ENCODE measurements at regions not wholly inside any gene's neighbourhood (a gene's known extent, or its start where the extent isn't known, plus 50 kb on each side); places are given as distances from the start of the nearest gene placed in this dataset.

DNA sequence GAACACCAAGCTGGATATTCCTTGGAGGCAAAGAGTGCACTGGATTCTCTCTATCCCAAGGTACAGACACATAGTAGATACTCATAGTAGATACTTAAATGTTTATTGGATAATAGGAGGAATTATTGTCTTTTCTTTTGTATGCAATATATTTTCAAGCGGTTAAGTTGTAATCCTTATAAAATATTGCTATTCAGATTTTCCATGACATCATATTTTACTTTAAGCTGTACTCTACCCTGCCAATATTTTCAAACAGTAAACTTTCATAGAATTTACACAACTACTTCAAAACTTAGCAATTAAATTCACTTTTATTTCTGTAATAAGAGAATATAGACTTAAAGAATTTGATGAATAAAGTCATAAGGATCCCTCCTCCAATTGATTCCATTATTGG, 546.5 kb upstream of the CAMK1G start:
- TF ChIP-seq, protein P1, sequence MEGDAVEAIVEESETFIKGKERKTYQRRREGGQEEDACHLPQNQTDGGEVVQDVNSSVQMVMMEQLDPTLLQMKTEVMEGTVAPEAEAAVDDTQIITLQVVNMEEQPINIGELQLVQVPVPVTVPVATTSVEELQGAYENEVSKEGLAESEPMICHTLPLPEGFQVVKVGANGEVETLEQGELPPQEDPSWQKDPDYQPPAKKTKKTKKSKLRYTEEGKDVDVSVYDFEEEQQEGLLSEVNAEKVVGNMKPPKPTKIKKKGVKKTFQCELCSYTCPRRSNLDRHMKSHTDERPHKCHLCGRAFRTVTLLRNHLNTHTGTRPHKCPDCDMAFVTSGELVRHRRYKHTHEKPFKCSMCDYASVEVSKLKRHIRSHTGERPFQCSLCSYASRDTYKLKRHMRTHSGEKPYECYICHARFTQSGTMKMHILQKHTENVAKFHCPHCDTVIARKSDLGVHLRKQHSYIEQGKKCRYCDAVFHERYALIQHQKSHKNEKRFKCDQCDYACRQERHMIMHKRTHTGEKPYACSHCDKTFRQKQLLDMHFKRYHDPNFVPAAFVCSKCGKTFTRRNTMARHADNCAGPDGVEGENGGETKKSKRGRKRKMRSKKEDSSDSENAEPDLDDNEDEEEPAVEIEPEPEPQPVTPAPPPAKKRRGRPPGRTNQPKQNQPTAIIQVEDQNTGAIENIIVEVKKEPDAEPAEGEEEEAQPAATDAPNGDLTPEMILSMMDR (IDR thresholded peaks at IDR 0.05; ENCODE audit: insufficient read depth, low read depth, low read length, missing control alignments): no peak
- no peak overlapping the region for H3K4me3 ChIP-seq (ENCODE audit: low read length)
- DNase-seq (ENCODE audit: low read depth): no peak

DNA sequence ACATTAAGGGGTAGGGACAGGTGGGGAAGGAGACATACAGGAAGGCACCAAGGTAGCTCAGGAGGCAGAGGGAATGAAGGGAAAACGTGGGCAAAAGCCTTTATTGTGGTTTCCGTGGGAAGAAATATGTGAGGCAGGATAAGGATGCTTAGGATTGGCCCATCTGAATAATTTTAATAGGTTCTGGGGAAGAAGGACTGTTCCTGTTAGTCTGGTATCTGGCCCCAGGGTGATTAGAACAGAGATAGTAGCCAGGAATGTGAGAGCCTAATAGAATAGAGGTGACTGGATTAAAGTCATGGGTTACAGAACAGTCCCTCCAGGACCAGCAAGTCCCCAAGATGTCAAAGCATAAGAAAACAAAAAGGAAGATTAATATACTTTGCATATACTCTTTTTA, 545.2 kb upstream of the CAMK1G start:
- DNase-seq (ENCODE audit: low read depth): peak; percentile 29
- H3K4me3 ChIP-seq (ENCODE audit: low read length): no peak overlapping the region
- TF ChIP-seq, protein P1 (IDR thresholded peaks at IDR 0.05; ENCODE audit: insufficient read depth, low read depth, low read length, missing control alignments): no peak

DNA sequence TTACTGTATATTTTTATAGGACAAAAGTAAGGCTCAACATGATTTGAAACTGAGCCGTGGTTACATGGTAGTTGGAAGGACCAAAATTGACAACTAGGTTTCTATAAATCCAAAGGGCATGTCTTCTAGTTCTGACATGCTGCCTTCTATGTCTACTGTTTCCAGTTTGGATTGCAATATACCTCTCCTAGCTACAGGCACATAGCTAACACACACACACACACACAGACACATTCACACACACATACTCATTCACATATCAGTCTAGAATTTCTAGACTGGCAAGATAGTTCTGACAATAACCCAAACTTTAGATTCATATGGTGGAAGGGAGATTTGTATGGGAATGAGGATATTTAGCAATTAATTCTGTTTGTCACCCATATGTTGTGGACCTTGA, 544.8 kb upstream of the CAMK1G start:
- DNase-seq (ENCODE audit: low read depth): peak; percentile 94
- no peak overlapping the region for H3K4me3 ChIP-seq (ENCODE audit: low read length)
- TF ChIP-seq, protein P1 (IDR thresholded peaks at IDR 0.05; ENCODE audit: insufficient read depth, low read depth, low read length, missing control alignments): no peak

DNA sequence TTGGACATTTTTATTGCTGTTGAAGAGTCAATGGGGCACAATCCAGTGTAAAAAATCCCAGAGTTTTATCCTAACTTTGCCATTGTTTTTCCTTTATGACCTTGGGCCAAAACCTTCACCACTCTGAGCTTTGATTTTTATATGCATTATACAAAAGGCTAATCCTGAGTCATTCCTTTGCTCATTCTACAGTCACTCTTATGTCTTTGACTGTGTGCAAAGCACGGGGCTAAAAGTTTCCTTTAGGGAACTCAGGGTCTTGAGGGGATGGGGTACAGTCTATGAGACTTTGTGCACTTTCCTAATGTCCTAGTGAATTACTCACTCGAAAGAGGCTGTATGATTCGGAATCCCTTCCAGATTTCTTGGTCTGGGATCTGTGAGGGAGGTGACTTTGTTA, 543.2 kb upstream of the CAMK1G start:
- H3K4me3 ChIP-seq (ENCODE audit: low read length): no peak overlapping the region
- TF ChIP-seq, protein P1 (IDR thresholded peaks at IDR 0.05; ENCODE audit: insufficient read depth, low read depth, low read length, missing control alignments): no peak
- DNase-seq (ENCODE audit: low read depth): peak; percentile 50

DNA sequence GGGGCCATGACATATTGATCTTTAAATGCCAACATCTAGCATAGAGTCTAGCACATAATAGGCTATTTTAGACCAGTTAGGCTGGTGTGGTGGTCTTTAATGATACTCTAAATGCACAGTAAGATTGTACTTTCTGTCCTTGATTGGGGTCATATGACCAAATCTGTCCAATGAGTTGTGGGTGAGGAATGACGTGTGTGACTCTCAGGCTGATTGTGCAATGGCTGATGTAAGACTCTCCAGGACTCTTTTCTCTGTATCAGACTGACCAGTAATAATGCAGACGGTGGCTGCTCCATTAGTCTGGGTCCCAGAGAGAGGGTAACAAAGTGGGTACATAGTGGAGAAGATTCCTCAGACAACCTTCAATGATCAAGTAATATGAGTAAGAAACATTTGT, 541.6 kb upstream of the CAMK1G start:
- DNase-seq (ENCODE audit: low read depth): peak; percentile 53
- TF ChIP-seq, protein P1 (IDR thresholded peaks at IDR 0.05; ENCODE audit: insufficient read depth, low read depth, low read length, missing control alignments): no peak
- H3K4me3 ChIP-seq (ENCODE audit: low read length): no peak overlapping the region

DNA sequence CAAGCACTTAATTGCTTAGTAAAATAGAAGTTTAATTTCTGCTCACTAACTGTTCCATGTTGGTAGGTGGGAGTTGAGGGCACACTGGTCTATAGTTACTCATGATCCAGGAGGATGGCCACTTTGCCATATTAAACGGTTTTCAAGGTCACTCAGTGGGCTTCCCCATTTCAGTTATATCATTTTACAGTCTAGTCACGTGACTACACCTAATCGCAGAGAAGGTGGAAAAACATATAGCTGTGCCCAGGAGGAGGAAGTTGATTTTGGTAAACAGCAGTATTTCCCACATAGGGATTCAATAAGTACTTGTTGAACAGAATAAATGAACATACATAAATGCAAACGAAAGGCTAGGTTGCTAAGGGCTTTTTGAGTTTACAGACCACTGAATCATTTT, 541.1 kb upstream of the CAMK1G start:
- no peak for DNase-seq (ENCODE audit: low read depth)
- no peak overlapping the region for H3K4me3 ChIP-seq (ENCODE audit: low read length)
- TF ChIP-seq, protein P1 (IDR thresholded peaks at IDR 0.05; ENCODE audit: insufficient read depth, low read depth, low read length, missing control alignments): no peak

DNA sequence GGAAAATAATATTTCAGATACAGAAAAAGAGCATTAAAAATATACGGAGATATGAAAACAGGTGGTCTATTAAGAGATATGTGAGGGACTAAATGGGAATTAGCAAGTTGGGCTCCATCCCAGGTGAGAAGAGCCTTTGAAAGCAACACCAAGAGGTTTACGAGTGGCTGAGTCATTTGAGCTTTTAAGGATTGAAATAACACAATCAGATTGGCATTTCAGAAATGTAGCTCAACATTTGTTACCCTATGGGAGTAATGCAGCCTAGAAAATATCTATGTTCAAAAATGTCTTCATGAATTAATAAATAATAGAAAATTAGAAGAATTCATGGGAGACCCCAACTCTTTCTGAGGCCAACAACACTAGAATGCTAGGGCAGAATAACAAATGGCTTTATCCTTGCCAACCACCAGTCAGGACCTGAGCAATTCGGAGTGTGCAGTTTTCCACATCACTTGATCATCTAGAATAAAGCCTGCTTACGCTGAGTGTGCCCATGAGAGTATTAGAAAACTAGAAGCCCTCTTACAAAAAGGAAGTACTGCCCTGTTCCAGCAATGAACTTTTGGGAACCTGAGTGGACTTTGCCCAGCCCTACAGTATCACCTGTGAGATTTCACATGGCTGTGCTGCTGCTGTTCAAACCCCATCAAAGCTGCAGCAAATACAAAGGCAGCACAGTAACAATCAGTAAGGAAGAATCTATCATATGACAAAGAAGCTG, 538.0 kb upstream of the CAMK1G start:
- TF ChIP-seq, protein P1 (IDR thresholded peaks at IDR 0.05; ENCODE audit: insufficient read depth, low read depth, low read length, missing control alignments): no peak
- no peak overlapping the region for H3K4me3 ChIP-seq (ENCODE audit: low read length)
- peak; percentile 71 for DNase-seq (ENCODE audit: low read depth)
